Endothelial cell of umbilical vein (primary cell): ENCODE measurements at regions not wholly inside any gene's neighbourhood (a gene's known extent, or its start where the extent isn't known, plus 50 kb on each side); places are given as distances from the start of the nearest gene placed in this dataset.

Experiments used
- BruUV-seq: library from RNA; stranded (reverse); fragments of 400-500 nt; replicated peaks from 2 replicates; lab custom pipeline; 2021; lab: Mats Ljungman, UMichigan
- CTCF ChIA-PET: fragments of 300-600, 350-600 bp; sonication (Branson Sonifier 250); formaldehyde crosslinking; loops from one replicate; lab custom pipeline; 2021; ENCODE audit warnings: antibody characterized with exemption, inconsistent platforms; lab: Charles Lee
- POLR2A ChIA-PET: fragments of 300-600, 350-600 bp; sonication (Branson Sonifier 250); formaldehyde crosslinking; loops from one replicate; lab custom pipeline; 2021; ENCODE audit warnings: antibody characterized with exemption, inconsistent platforms; lab: Charles Lee
- DNase-seq: peaks from one replicate; pipeline ENCODE4 v3.0.0-alpha.2; 2011; ENCODE audit warnings: low read depth, low spot score
- FAIRE-seq: peaks from 2 replicates; lab custom pipeline; 2011; peaks lifted over from hg19 to GRCh38; lab: Jason Lieb, UNC
- H2AFZ ChIP-seq: 2 replicates; pipeline ENCODE4 v1.6.0; 2012; ENCODE audit warnings: low read depth, low read length, control low read depth, inconsistent platforms
- H3K27ac ChIP-seq: 2 replicates; pipeline ENCODE4 v1.5.1; 2011; ENCODE audit warnings: low read depth, mild to moderate bottlenecking, control low read depth, low read length, moderate library complexity; ENCODE audit not compliant: insufficient read depth
- H3K27me3 ChIP-seq, 2 experiments: 2 replicates each; pipeline versions ENCODE4 v1.6.0 to v1.6.1; 2011; ENCODE audit warnings: low read length in 2 of 2, mixed read lengths in 1 of 2; ENCODE audit not compliant: control insufficient read depth in 2 of 2, insufficient read depth in 2 of 2
- H3K36me3 ChIP-seq, 2 experiments: 2 replicates in 1 of 2; 3 replicates in 1 of 2; pipeline ENCODE4 v1.5.1; 2011; ENCODE audit warnings: low read length in 2 of 2, mild to moderate bottlenecking in 1 of 2, moderate library complexity in 1 of 2; ENCODE audit not compliant: control insufficient read depth in 2 of 2, insufficient read depth in 2 of 2; ENCODE audit errors: extremely low read depth in 1 of 2
- H3K4me1 ChIP-seq: 3 replicates; pipeline ENCODE4 v1.5.1; 2011; ENCODE audit warnings: mild to moderate bottlenecking, low read length; ENCODE audit not compliant: control insufficient read depth, insufficient read depth; ENCODE audit errors: extremely low read depth
- H3K4me2 ChIP-seq: 2 replicates; pipeline ENCODE4 v1.6.1; 2011; ENCODE audit warnings: low read length, control low read depth, mixed read lengths; ENCODE audit not compliant: insufficient read depth
- H3K4me3 ChIP-seq, 3 experiments: fragments of 200-600 bp in 1 of 3; sonication (generic), shearing (Covaris generic) in 1 of 3; replicated peaks in 1 of 3; 2 replicates each; pipeline ENCODE4 v1.5.1; 2011 to 2016; ENCODE audit warnings: control low read depth in 3 of 3, low read length in 3 of 3, mild to moderate bottlenecking in 2 of 3, inconsistent platforms in 1 of 3, low read depth in 1 of 3, moderate library complexity in 1 of 3; ENCODE audit not compliant: insufficient read depth in 1 of 3
- H3K79me2 ChIP-seq: 2 replicates; pipeline ENCODE4 v1.6.0; 2012; ENCODE audit warnings: low read length, inconsistent platforms; ENCODE audit not compliant: control insufficient read depth, insufficient read depth
- H3K9ac ChIP-seq: replicated peaks from 2 replicates; pipeline ENCODE3; 2011; ENCODE audit warnings: low read length, control low read depth; ENCODE audit not compliant: insufficient read depth; ENCODE audit errors: extremely low read depth
- H3K9me1 ChIP-seq: replicated peaks from 3 replicates; pipeline ENCODE4 v1.6.0; 2011; ENCODE audit warnings: mild to moderate bottlenecking, low read length; ENCODE audit not compliant: control insufficient read depth, insufficient read depth; ENCODE audit errors: extremely low read depth
- H3K9me3 ChIP-seq: replicated peaks from 2 replicates; pipeline ENCODE4 v1.5.1; 2012; ENCODE audit warnings: low read length, inconsistent platforms; ENCODE audit not compliant: control insufficient read depth, insufficient read depth
- H4K20me1 ChIP-seq: replicated peaks from 2 replicates; pipeline ENCODE3; 2011; ENCODE audit warnings: mild to moderate bottlenecking, low read length; ENCODE audit not compliant: control insufficient read depth, insufficient read depth; ENCODE audit errors: extremely low read depth
- EZH2 ChIP-seq: IDR thresholded peaks from 2 replicates; pipeline ENCODE4 v1.6.1; 2012; ENCODE audit warnings: borderline replicate concordance, low read depth, mild to moderate bottlenecking, moderate library complexity, low read length, inconsistent platforms; ENCODE audit not compliant: severe bottlenecking
- FOS ChIP-seq: IDR thresholded peaks from 2 replicates; pipeline ENCODE4 v1.6.1; 2011; ENCODE audit warnings: mild to moderate bottlenecking, low read length, moderate library complexity, borderline replicate concordance; ENCODE audit not compliant: insufficient read depth
- GATA2 ChIP-seq: IDR thresholded peaks from 2 replicates; pipeline ENCODE4 v1.7.0; 2011; ENCODE audit warnings: low read depth, mild to moderate bottlenecking, moderate library complexity, mixed read lengths, low read length; ENCODE audit not compliant: insufficient read length, insufficient read depth
- JUN ChIP-seq: IDR thresholded peaks from 2 replicates; pipeline ENCODE4 v1.6.1; 2011; ENCODE audit warnings: borderline replicate concordance, low read depth; ENCODE audit not compliant: insufficient read length, insufficient read depth
- MAX ChIP-seq: IDR thresholded peaks from 2 replicates; pipeline ENCODE4 v1.6.1; 2011; ENCODE audit not compliant: insufficient read depth, insufficient read length
- MYC ChIP-seq: IDR thresholded peaks from one replicate; pipeline ENCODE4 v1.6.1; 2011; ENCODE audit warnings: mild to moderate bottlenecking, low read depth, low read length
- POLR2A ChIP-seq: IDR thresholded peaks from 2 replicates; pipeline ENCODE4 v1.6.1; 2012; ENCODE audit warnings: low read depth, mild to moderate bottlenecking, control low read depth, low read length
- POLR2AphosphoS5 ChIP-seq: IDR thresholded peaks from 2 replicates; pipeline ENCODE4 v1.6.1; 2012; ENCODE audit warnings: low read depth, mild to moderate bottlenecking, control low read depth, low read length, moderate library complexity; ENCODE audit not compliant: insufficient read depth
- dilution Hi-C: fragments of 300-500 bp; cut with MboI; formaldehyde crosslinking; loops from one replicate; pipeline ENCODE4 v1.15.0; 2019; ENCODE audit warnings: low sequenced_read_pairs; ENCODE audit not compliant: extremely low pct_ligation_motif_present
- intact Hi-C: fragments of 100-400 bp; cut with micrococcal nuclease; formaldehyde crosslinking; loops from one replicate; pipeline ENCODE4 v1.10.0; 2022
- TF ChIP-seq, protein P1 (sequence below), 2 donors: IDR thresholded peaks; 1 replicate in 1 of 2; 2 replicates in 1 of 2; pipeline ENCODE4 v1.5.1; 2011; ENCODE audit warnings: low read length in 2 of 2, mild to moderate bottlenecking in 2 of 2, moderate library complexity in 2 of 2, control low read depth in 1 of 2, inconsistent platforms in 1 of 2, low read depth in 1 of 2; ENCODE audit not compliant: insufficient read depth in 1 of 2; ENCODE audit errors: extremely low read depth in 1 of 2

- FAIRE-seq, result no peak
Measured at GRCh38 chr6:137699031-137699683, 167.9 kb upstream of the TNFAIP3 start.

GRCh38 chr6:137700161-137700560 lies 166.9 kb upstream of the TNFAIP3 start:
- no peaks in the 10 kb centered on the region for H4K20me1 ChIP-seq
- no peaks in the 10 kb centered on the region for H3K9me3 ChIP-seq
- no peak overlapping the region for H3K4me3 ChIP-seq
- no peak overlapping the region for H2AFZ ChIP-seq
- CTCF ChIA-PET, result interaction anchor here (3.7 to 3.8 kb wide), 2 partner anchors 14 to 306 kb away, joined by 17 to 20 read pairs; no protein-coding TSS in a partner anchor
- no peak overlapping the region for H3K4me2 ChIP-seq
- FAIRE-seq, result no peak
- TF ChIP-seq, protein P1, sequence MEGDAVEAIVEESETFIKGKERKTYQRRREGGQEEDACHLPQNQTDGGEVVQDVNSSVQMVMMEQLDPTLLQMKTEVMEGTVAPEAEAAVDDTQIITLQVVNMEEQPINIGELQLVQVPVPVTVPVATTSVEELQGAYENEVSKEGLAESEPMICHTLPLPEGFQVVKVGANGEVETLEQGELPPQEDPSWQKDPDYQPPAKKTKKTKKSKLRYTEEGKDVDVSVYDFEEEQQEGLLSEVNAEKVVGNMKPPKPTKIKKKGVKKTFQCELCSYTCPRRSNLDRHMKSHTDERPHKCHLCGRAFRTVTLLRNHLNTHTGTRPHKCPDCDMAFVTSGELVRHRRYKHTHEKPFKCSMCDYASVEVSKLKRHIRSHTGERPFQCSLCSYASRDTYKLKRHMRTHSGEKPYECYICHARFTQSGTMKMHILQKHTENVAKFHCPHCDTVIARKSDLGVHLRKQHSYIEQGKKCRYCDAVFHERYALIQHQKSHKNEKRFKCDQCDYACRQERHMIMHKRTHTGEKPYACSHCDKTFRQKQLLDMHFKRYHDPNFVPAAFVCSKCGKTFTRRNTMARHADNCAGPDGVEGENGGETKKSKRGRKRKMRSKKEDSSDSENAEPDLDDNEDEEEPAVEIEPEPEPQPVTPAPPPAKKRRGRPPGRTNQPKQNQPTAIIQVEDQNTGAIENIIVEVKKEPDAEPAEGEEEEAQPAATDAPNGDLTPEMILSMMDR (IDR thresholded peaks at IDR 0.05; ENCODE audit: extremely low read depth in 1 of 2, insufficient read depth in 1 of 2, low read depth in 1 of 2, low read length in 2 of 2), result no peak
- TF ChIP-seq MAX (no peak), POLR2AphosphoS5 (no peak), FOS (no peak), POLR2A (no peak), GATA2 (no peak), JUN (no peak), EZH2 (no peak), MYC (no peak)
- no TSS peak for BruUV-seq
- intact Hi-C loops, result no loop called here
- no peak for DNase-seq
- POLR2A ChIA-PET, result no interaction called here
- H3K4me1 ChIP-seq, result peaks cover 29% of the 10 kb centered on the region
- H3K36me3 ChIP-seq, result no peaks in the 10 kb centered on the region
- no peaks in the 10 kb centered on the region for H3K27me3 ChIP-seq
- no peaks in the 10 kb centered on the region for H3K9me1 ChIP-seq
- no peaks in the 10 kb centered on the region for H3K79me2 ChIP-seq
- dilution Hi-C loops, result no loop called here
- no peak overlapping the region for H3K27ac ChIP-seq
- no peak overlapping the region for H3K9ac ChIP-seq

More at GRCh38 chr6:137699031-137699683, 167.9 kb upstream of the TNFAIP3 start:
- H3K9ac ChIP-seq, result no peak overlapping the region
- peak overlapping the region; percentile 20 for H3K4me2 ChIP-seq
- intact Hi-C loops (no loop called here), dilution Hi-C loops (no loop called here)
- peak overlapping the region; percentile 71 for H3K27ac ChIP-seq
- ChIA-PET CTCF (interaction anchor here (0.6 to 3.8 kb wide), 15 partner anchors 9 to 385 kb away, joined by 3 to 20 read pairs (median 5); partner anchors contain the start of gene TNFAIP3), POLR2A (no interaction called here)
- H3K27me3 ChIP-seq, result no peaks in the 10 kb centered on the region
- no peak overlapping the region for H3K4me3 ChIP-seq
- peak overlapping the region; percentile 67 for H2AFZ ChIP-seq
- peak; percentile 63 for TF ChIP-seq GATA2
- no peak for TF ChIP-seq MYC
- TF ChIP-seq FOS, result peak; percentile 58
- H3K4me1 ChIP-seq, result peaks cover 29% of the 10 kb centered on the region
- no peaks in the 10 kb centered on the region for H4K20me1 ChIP-seq
- no peaks in the 10 kb centered on the region for H3K9me3 ChIP-seq
- no peaks in the 10 kb centered on the region for H3K79me2 ChIP-seq
- H3K9me1 ChIP-seq, result no peaks in the 10 kb centered on the region
- no TSS peak for BruUV-seq
- DNase-seq, result no peak
- no peaks in the 10 kb centered on the region for H3K36me3 ChIP-seq
